LNCAP (cell line): ENCODE measurements at regions not wholly inside any gene's neighbourhood (a gene's known extent, or its start where the extent isn't known, plus 50 kb on each side); places are given as distances from the start of the nearest gene placed in this dataset.

Experiments
- CTCF ChIP-seq: fragments of 450-650 bp; IDR thresholded peaks from 2 replicates; pipeline ENCODE4 v1.5.1; 2017; ENCODE audit warnings: mild to moderate bottlenecking

GRCh38 chr3:147222291-147222690 lies 184.1 kb downstream of the ZIC4 start:
- no peak for TF ChIP-seq CTCF

GRCh38 chr3:147218965-147219364 lies 187.4 kb downstream of the ZIC4 start:
- TF ChIP-seq CTCF, result no peak

DNA sequence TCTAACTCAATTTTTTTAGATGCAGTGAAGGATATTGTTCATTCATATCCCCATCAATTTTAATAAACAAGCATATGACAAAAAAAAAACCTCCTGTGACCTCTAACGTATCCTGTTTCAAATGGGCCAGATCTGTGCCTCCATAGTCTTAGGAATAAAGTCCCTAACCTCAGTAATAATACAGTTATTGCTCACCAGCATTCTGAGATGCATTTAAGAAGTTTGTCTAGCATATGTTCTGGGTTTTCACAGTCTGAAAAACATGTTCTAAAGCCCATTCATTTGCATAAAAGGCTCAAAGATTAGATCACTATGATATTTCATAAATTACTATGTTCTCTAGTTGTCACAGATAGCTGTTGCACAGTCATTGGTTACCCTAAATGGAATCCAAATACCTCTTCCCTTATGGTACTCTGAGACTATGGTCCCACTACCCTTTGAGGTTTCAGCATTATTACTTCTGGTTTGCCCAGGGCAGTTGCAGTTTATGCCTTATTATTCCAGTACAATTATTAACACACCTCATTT lies 190.1 kb downstream of the ZIC4 start:
- TF ChIP-seq CTCF, result no peak

DNA sequence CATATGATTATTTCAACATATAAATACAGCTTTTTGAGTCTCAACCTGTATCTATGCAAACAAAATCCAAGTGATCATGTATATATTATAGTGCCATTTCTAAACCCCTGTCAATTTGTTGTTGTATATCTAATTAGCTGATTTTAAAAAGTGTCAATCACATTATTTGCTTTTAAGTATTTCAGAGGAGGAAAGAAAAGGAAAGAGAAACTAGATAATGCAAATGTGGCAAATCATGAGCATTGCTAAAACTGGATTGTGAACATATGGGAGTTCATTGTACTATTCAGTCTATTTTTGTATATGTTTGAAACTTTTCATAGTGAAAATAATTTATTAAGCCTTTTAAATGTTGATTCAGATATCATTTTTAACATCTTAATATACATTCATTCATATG lies 190.7 kb downstream of the ZIC4 start:
- no peak for TF ChIP-seq CTCF

DNA sequence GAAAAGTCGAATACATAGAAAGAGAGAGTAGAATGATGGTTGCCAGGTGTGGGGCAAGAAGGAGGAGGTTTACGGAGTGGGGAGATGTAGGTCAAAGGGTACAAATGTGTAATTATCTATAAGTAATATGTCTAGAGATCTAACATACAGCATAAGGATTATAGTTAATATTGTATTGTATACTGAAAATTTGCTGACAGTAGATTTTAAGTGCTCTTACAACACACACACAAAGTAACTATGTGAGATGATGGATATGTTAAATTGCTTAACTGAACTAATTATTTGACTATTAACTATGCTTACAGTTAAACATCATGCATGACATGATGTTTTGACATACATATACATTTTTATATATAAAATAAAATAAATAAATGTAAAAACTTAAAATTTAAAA lies 192.7 kb downstream of the ZIC4 start:
- no peak for TF ChIP-seq CTCF

GRCh38 chr3:147210676-147211075 lies 195.7 kb downstream of the ZIC4 start:
- TF ChIP-seq CTCF, result no peak

- TF ChIP-seq CTCF, result no peak
Measured at GRCh38 chr3:147201086-147201485, 205.3 kb downstream of the ZIC4 start.

- TF ChIP-seq CTCF, result no peak
Measured at GRCh38 chr3:147200545-147200944, 205.8 kb downstream of the ZIC4 start.
